Liver (tissue), 3 donors: ENCODE measurements at regions not wholly inside any gene's neighbourhood (a gene's known extent, or its start where the extent isn't known, plus 50 kb on each side); places are given as distances from the start of the nearest gene placed in this dataset.
"Not testable (repeated sequence)": the region's sequence is repeated elsewhere in the genome, so short reads cannot be mapped to it uniquely, and the experiment has no call there.

Experiments used
- CTCF ChIP-seq: fragments of 150-350 bp; IDR thresholded peaks from 2 replicates; pipeline ENCODE4 v1.5.1; 2017; ENCODE audit warnings: improper control_type of control experiment, low read depth, low read length; ENCODE audit not compliant: missing input control
- FOXA1 ChIP-seq: IDR thresholded peaks from 2 replicates; pipeline ENCODE4 v1.6.1; 2016; ENCODE audit warnings: antibody characterized with exemption
- GABPA ChIP-seq, 2 donors: IDR thresholded peaks in 1 of 2; conservative IDR thresholded peaks in 1 of 2; 2 replicates each; pipeline ENCODE4 v1.6.1; 2016; ENCODE audit warnings: antibody characterized with exemption in 2 of 2, mild to moderate bottlenecking in 1 of 2, moderate library complexity in 1 of 2
- JUND ChIP-seq, 2 donors: IDR thresholded peaks; 2 replicates each; pipeline ENCODE4 v1.6.1; 2016; ENCODE audit warnings: antibody characterized with exemption in 2 of 2
- MAX ChIP-seq: IDR thresholded peaks from 2 replicates; pipeline ENCODE4 v1.6.1; 2016; ENCODE audit warnings: antibody characterized with exemption
- RAD21 ChIP-seq, 2 donors: IDR thresholded peaks; 2 replicates each; pipeline ENCODE4 v1.6.1; 2016; ENCODE audit warnings: antibody characterized with exemption in 2 of 2, mild to moderate bottlenecking in 2 of 2
- REST ChIP-seq: IDR thresholded peaks from 2 replicates; pipeline ENCODE4 v1.6.1; 2016; ENCODE audit warnings: antibody characterized with exemption, mild to moderate bottlenecking
- RXRA ChIP-seq, 2 donors: IDR thresholded peaks; 2 replicates each; pipeline ENCODE4 v1.6.1; 2017 to 2018; ENCODE audit warnings: antibody characterized with exemption in 2 of 2, mild to moderate bottlenecking in 1 of 2
- SP1 ChIP-seq: IDR thresholded peaks from 2 replicates; pipeline ENCODE4 v1.6.1; 2018; ENCODE audit warnings: antibody characterized with exemption, mild to moderate bottlenecking
- TAF1 ChIP-seq: conservative IDR thresholded peaks from 2 replicates; pipeline ENCODE4 v1.6.1; 2016; ENCODE audit warnings: antibody characterized with exemption, mild to moderate bottlenecking
- ZBTB33 ChIP-seq: IDR thresholded peaks from 2 replicates; pipeline ENCODE4 v1.6.1; 2016; ENCODE audit warnings: antibody characterized with exemption
- donor health status: healthy.
- donor health status: healthy.

- not testable (repeated sequence) for TF ChIP-seq CTCF; REST; SP1; ZBTB33; MAX; RXRA (IDR thresholded peaks at IDR 0.05); RAD21 (IDR thresholded peaks at IDR 0.05); TAF1; JUND (IDR thresholded peaks at IDR 0.05); FOXA1; GABPA (IDR thresholded peaks at IDR 0.05 in 1 of 2, conservative IDR thresholded peaks at IDR 0.05 in 1 of 2)
These were observed 391.7 kb downstream of the PTPRC start for GRCh38 chr1:199030541-199030940.
